HCT116 (cell line): ENCODE measurements at regions not wholly inside any gene's neighbourhood (a gene's known extent, or its start where the extent isn't known, plus 50 kb on each side); places are given as distances from the start of the nearest gene placed in this dataset.

Experiments used
- EZH2 ChIP-seq: fragments of 200-600 bp; sonication (generic); IDR thresholded peaks from 2 replicates; pipeline ENCODE4 v1.6.1; 2017; ENCODE audit warnings: antibody characterized with exemption, mixed run types
- EZH2phosphoT487 ChIP-seq: fragments of 200-600 bp; IDR thresholded peaks from 2 replicates; pipeline ENCODE4 v1.6.1; 2018; ENCODE audit warnings: antibody characterized with exemption, borderline replicate concordance
- POLR2A ChIP-seq: IDR thresholded peaks from 2 replicates; pipeline ENCODE4 v1.7.0; 2011; ENCODE audit warnings: borderline replicate concordance; ENCODE audit not compliant: insufficient read depth, insufficient read length; ENCODE audit errors: extremely low read depth
- POLR2AphosphoS5 ChIP-seq: IDR thresholded peaks from 2 replicates; pipeline ENCODE4 v1.6.1; 2011; ENCODE audit warnings: mild to moderate bottlenecking, low read depth, low read length, moderate library complexity
- RAD21 ChIP-seq: IDR thresholded peaks from 2 replicates; pipeline ENCODE4 v1.6.1; 2012; ENCODE audit warnings: low read depth, mild to moderate bottlenecking
- SP1 ChIP-seq: IDR thresholded peaks from 2 replicates; pipeline ENCODE4 v1.6.1; 2012; ENCODE audit warnings: low read depth
- TF ChIP-seq, protein P1 (sequence below): IDR thresholded peaks from 2 replicates; pipeline ENCODE4 v1.6.1; 2012; ENCODE audit warnings: low read depth
- TF ChIP-seq, protein P2 (sequence below), 3 experiments: fragments of 200-600 bp in 1 of 3; sonication (generic) in 1 of 3; IDR thresholded peaks in 2 of 3; conservative IDR thresholded peaks in 1 of 3; 2 replicates each; pipeline ENCODE4 v1.5.1; 2012 to 2017; ENCODE audit warnings: low read depth in 2 of 3, low read length in 2 of 3, antibody characterized with exemption in 1 of 3, borderline replicate concordance in 1 of 3, control low read depth in 1 of 3, mild to moderate bottlenecking in 1 of 3, mixed read lengths in 1 of 3, mixed run types in 1 of 3, moderate library complexity in 1 of 3; ENCODE audit not compliant: insufficient read depth in 1 of 3
- TF ChIP-seq, protein P3 (sequence below): IDR thresholded peaks from 2 replicates; pipeline ENCODE4 v1.6.1; 2012

DNA sequence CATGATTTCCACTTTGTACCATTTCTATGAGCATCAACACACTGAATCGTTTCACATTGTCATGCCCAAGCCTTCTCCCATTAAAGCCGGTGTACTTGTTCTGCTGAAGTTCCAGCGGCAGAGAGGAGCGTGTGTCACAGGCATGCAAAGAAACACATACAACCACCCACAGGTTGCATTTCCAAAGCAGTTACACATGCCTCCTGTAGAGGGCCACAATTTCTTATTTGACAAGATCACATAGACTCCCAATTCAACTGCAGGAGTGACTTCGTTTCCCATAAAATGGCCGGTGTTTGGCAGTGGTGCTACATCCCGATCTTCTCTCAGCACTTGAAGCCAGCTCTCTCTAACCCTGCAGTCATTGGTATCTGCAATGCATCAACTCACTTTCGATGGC, 992.6 kb downstream of the NLGN4X start:
- TF ChIP-seq POLR2AphosphoS5 (no peak), EZH2 (no peak), SP1 (no peak), RAD21 (no peak), EZH2phosphoT487 (no peak), POLR2A (no peak)
- TF ChIP-seq, protein P1, sequence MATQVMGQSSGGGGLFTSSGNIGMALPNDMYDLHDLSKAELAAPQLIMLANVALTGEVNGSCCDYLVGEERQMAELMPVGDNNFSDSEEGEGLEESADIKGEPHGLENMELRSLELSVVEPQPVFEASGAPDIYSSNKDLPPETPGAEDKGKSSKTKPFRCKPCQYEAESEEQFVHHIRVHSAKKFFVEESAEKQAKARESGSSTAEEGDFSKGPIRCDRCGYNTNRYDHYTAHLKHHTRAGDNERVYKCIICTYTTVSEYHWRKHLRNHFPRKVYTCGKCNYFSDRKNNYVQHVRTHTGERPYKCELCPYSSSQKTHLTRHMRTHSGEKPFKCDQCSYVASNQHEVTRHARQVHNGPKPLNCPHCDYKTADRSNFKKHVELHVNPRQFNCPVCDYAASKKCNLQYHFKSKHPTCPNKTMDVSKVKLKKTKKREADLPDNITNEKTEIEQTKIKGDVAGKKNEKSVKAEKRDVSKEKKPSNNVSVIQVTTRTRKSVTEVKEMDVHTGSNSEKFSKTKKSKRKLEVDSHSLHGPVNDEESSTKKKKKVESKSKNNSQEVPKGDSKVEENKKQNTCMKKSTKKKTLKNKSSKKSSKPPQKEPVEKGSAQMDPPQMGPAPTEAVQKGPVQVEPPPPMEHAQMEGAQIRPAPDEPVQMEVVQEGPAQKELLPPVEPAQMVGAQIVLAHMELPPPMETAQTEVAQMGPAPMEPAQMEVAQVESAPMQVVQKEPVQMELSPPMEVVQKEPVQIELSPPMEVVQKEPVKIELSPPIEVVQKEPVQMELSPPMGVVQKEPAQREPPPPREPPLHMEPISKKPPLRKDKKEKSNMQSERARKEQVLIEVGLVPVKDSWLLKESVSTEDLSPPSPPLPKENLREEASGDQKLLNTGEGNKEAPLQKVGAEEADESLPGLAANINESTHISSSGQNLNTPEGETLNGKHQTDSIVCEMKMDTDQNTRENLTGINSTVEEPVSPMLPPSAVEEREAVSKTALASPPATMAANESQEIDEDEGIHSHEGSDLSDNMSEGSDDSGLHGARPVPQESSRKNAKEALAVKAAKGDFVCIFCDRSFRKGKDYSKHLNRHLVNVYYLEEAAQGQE: no peak
- TF ChIP-seq, protein P2, sequence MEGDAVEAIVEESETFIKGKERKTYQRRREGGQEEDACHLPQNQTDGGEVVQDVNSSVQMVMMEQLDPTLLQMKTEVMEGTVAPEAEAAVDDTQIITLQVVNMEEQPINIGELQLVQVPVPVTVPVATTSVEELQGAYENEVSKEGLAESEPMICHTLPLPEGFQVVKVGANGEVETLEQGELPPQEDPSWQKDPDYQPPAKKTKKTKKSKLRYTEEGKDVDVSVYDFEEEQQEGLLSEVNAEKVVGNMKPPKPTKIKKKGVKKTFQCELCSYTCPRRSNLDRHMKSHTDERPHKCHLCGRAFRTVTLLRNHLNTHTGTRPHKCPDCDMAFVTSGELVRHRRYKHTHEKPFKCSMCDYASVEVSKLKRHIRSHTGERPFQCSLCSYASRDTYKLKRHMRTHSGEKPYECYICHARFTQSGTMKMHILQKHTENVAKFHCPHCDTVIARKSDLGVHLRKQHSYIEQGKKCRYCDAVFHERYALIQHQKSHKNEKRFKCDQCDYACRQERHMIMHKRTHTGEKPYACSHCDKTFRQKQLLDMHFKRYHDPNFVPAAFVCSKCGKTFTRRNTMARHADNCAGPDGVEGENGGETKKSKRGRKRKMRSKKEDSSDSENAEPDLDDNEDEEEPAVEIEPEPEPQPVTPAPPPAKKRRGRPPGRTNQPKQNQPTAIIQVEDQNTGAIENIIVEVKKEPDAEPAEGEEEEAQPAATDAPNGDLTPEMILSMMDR (IDR thresholded peaks at IDR 0.05 in 2 of 3, conservative IDR thresholded peaks at IDR 0.05 in 1 of 3; ENCODE audit: borderline replicate concordance in 1 of 3, insufficient read depth in 1 of 3, low read depth in 2 of 3, low read length in 2 of 3): no peak
- TF ChIP-seq, protein P3, sequence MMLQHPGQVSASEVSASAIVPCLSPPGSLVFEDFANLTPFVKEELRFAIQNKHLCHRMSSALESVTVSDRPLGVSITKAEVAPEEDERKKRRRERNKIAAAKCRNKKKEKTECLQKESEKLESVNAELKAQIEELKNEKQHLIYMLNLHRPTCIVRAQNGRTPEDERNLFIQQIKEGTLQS: no peak
